ENCODE measurements at regions not wholly inside any gene's neighbourhood (a gene's known extent, or its start where the extent isn't known, plus 50 kb on each side); places are given as distances from the start of the nearest gene placed in this dataset.
"Not testable (repeated sequence)": the region's sequence is repeated elsewhere in the genome, so short reads cannot be mapped to it uniquely, and the experiment has no call there.

DNA sequence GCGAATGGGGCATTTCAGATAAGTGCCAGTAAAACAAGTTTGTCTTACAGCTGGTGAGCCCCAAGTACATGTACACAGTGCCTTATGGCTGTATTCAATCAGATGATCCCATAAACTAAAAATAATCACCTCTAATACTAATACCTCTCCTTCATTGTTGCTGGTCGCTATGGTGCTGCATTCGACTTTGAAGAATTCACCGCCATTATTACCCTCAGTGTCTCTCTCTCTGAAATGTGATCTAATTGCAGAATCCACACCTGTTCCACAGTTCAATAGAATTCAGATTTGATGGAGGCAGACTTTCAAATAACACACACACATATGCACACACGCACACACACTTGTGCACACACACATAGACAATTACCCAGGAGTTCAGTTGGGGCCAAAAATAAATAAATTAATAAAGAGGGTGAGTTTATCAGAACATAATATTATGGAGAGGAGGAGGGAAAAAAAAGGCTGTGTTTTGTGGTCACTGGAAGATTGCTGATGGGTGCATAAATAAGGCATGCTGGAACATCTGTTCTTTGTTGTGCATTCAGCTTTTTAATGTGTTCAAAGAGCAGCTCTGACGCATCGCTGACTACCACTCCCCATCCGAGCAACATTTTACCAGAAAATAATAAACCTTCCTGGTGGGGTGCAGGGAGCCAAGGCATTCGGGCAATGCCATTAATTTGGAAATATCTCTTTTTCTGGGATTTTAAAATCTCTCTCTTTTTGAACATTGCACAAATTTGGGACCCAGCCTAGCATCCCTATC is 235.7 kb downstream of the SATB1 start:
- no peak for DNase-seq (ENCODE audit: low read depth in 2 of 2)

DNA sequence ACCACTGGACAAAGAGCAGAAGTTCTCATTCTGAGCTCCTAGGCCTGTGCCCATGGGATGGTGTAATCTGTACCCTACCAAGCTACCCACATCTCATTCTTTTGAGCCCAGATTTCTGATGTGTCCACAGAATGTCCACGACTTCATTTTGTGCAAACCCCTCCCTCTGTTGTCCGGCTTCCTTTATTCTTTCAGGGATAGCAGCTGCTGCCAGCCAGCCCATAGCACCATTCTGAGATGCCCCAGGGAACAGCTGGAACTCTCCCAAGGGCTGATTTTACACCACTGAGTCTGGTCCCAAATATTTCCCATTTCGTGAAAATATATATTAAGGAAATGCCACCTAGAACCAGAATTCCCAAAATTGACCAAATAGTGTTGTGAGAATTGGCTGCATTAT is 236.6 kb downstream of the SATB1 start:
- DNase-seq (ENCODE audit: low read depth in 2 of 2) = no peak

DNA sequence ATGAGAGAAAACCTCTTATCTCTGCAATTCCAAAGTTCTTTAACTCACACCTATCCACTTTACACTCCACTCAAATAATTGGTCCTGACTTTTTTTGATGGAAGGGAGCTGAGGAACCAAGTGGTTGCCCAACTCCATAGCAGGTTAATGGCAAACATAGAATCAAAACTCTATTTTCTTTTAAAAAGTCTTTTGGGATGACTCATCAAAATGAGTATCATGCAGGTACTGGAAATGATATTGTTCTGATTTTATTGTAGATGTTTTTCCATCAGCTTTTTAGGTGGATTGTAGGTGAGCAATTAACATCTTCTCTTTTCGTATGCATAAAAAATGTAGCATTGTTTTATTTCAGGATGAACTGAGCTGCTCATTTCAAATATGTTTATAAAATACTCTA is 239.5 kb downstream of the SATB1 start:
- no peak for DNase-seq (ENCODE audit: low read depth in 2 of 2)

DNA sequence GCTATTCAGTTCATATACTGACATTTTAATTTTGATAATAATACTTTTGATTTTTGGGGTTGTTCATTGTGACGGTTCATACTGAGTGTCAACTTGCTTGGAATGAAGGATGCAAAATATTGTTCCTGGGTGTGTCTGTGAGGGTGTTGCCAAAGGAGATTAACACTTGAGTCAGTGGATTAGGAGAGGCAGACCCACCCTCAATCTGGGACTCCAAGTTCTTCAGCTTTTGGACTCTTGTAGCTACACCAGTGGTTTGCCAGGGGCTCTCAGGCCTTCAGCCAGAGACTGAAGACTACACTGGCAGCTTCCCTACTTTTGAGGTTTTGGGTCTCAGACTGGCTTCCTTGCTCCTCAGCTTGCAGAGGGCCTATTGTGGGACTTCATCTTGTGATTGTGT is 242.2 kb downstream of the SATB1 start:
- not testable (repeated sequence) for DNase-seq (ENCODE audit: low read depth in 2 of 2)

DNA sequence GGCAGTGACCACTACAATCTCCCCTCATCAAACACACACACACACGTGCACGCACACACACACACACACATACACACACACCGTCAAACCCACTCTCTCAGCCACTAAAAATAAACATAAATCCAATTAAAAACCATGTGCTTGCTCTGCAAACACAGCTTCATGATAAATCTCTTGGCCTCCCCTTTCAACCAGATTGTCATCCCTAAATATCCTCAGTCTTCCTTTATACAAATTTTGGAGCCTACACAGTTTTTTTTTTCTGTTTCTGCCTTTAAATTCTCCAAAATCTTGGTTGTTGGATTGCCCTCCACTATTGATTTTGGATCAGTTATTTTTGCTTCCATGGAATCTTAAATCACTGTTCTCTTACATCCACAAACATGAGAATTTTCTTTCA is 245.6 kb downstream of the SATB1 start:
- no peak for DNase-seq (ENCODE audit: low read depth in 2 of 2)

DNA sequence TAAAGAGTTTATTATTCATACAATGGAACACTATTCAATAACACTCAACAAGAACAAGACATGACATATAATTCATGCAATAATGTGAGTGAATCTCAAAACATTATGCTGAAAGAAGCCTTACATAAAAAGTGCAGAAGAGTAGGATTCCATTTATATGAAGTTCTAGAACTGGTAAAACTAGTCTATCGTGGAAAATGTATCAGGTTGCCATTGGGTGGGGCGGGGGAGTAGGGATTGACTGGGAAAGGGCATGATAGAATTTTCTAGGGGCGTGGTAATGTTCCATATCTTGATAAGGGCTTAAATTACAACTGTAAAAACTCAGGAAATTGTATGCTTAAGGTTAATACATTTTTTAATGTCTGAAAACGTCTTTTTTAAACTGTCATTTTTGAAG is 247.9 kb downstream of the SATB1 start:
- no peak for DNase-seq (ENCODE audit: low read depth in 2 of 2)

DNA sequence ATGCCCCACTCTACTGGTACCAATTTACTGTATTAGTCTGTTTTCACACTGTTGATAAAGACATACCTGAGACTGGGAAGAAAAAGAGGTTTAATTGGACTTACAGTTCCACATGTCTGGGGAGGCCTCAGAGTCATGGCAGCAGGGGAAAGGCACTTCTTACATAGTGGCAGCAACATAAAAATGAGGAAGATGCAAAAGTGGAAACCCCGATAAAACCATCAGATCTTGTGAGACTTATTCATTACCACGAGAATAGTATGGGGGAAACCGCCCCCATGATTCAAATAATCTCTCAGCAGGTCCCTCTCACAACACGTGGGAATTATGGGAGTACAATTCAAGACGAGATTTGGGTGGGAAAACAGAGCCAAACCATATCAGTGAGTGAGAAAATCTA is 251.2 kb downstream of the SATB1 start:
- DNase-seq (ENCODE audit: low read depth in 2 of 2) = not testable (repeated sequence)

DNA sequence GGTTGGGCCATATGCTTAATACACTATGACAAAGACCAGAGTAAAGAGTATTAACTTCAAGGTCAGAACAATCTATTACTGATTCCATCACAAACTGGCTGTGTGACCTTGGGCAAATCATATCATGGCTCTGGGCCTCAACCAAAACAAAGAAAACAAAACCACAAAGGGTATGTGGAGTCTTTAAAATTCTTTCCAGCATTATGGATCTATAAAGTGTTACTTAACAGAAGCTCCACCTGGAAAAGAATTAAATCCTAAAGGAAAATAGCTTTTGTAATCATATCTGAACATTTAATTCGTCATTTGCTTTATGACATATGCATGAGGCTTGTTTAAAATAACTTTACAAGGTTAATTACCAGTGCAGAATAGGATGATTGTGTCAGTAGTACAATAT is 265.5 kb downstream of the SATB1 start:
- no peak for DNase-seq (ENCODE audit: low read depth in 2 of 2)

DNA sequence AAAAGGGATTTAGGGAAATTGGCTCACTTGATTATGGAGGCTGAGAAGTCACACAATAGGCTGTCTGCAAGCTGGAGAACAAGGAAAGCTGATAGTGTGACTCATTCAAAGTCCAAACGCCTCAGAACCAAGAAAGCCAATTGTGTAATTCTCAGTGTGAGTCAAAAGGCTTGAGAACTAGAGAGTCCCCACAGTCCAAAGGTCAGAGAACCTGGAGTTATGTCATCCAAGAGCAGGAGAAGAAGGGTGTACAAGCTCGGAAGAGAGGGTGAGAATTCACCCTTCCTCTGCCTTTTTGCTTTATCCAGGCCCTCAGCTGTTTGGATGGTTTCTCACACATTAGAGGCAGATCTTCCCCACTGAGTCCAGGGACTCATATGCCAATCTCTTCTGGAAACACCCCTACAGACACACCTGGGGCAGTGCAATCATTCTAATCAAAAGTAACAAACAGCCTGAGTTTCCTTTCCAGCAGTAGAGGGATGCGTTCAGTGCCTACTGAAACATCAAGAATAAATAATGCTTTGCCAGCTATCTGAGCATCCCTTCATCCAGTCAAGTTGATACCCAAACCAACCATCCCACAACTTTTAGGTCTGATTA is 271.5 kb downstream of the SATB1 start:
- no peak for DNase-seq (ENCODE audit: low read depth in 2 of 2)

DNA sequence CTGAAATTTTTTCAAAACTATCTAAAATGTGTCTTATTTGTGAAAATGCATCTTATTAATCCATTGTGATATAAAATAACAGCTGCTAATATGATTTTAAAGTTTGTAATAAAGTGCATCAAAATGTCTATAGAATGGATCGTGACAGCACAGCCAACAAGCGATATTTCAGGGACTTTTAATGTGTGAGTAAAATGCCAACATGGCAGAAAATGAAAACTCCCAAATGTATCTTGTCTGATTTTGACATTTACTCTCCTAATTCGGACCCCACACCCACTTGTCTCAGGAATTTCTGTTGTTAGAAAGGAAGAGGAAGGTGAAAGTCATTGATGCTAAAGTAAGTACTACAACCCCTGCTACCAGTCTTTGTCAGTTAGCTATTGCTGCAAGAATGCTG is 273.9 kb downstream of the SATB1 start:
- no peak for DNase-seq (ENCODE audit: low read depth in 2 of 2)

DNA sequence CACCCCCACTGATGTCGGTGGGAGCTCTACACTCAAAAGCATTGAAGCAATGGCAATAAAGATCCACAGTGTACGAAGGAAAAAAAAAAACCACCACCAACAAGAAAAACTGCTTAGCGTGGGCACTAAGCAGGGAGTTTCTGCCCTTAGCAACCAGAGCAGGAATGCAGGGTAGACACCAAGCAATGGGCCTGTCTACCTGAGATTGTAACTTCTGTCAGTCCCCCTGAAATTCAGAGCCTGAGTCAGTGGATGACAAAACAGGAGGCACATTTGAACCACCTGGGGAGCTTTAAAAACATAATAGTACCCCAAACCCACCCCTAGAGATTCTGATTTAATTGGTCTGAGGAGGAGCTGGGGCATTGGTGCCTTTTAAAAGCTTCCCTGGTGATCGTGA is 275.2 kb downstream of the SATB1 start:
- no peak for DNase-seq (ENCODE audit: low read depth in 2 of 2)

DNA sequence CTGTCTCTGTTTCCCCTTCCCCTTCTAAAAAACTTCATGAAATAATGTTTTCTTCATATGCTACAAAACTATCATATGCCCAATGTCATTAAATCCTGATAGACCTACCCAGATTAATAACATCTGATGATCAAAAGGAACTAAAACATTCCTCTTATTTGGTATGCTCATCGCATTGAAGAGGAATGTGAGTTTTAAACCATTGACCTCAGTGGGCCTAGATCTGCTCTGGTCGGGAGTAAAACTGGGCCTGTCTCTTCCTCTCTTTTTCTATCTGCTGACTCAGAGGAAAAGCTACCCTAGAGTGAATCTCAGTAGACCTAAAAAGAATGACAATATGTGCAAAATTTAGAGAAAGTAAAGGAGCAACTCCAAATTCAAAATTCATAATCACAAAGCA is 275.8 kb downstream of the SATB1 start:
- DNase-seq (ENCODE audit: low read depth in 2 of 2) = no peak

DNA sequence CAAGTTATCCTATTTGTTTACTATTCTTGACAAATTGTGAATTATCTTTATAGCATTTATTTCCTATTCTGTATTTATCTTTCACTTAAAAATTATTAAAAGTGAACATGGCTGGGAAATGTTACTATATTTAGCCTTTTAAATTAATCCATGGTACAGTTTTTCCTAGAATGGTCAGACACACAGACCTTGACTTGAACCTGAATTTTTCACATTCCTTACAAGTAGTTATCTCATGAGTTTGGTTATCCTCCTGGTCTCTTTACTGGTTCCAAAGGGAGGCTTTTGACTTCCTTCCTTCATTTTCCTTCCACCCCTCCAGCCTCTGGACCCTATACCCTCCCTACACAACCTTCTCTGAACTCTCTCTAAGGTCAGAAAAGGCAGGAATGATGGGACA is 280.6 kb downstream of the SATB1 start:
- no peak for DNase-seq (ENCODE audit: low read depth in 2 of 2)

DNA sequence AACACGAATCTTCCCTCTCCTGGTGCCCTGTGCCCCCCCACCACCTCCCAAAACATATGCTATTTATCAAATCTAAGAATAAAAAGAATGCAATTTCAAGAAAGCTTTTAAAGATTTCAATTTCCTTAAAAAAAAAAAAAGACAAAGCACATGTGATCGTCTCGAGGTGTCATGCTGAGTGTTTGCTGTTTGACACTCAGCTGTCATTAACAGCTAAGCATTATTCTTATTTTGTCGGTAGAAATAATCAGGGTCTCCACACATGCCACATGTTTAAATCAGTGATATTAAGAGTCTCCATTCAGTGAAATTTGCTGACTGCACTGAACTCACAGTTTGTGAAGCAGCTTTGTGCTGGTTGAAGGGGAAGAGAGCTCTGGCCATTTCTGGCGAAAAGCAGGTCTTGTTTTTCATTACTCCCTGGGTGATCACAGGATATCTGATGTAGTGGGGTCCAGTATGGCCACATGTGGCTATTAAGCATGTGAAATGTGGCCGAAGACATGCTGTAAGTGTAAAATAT is 281.8 kb downstream of the SATB1 start:
- DNase-seq (ENCODE audit: low read depth in 2 of 2) = no peak

DNA sequence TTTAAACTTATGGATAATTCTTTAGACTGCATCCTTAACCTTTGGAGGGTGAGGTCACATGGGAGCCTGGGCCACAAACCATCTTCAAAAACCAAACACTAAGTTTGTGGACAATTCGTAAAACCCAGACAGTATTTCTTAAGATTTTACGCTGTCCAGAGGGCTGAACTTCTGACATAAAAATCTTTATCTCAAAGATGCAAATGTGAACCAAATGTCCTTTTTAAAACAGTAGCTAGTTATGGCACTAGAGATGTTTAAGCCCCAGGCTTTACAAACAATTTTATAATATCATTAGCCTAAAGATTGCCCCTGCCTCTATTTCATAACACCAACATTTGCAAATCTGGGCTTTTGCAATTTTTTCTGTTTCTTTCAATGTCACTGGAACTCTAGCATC is 287.2 kb downstream of the SATB1 start:
- no peak for DNase-seq (ENCODE audit: low read depth in 2 of 2)

DNA sequence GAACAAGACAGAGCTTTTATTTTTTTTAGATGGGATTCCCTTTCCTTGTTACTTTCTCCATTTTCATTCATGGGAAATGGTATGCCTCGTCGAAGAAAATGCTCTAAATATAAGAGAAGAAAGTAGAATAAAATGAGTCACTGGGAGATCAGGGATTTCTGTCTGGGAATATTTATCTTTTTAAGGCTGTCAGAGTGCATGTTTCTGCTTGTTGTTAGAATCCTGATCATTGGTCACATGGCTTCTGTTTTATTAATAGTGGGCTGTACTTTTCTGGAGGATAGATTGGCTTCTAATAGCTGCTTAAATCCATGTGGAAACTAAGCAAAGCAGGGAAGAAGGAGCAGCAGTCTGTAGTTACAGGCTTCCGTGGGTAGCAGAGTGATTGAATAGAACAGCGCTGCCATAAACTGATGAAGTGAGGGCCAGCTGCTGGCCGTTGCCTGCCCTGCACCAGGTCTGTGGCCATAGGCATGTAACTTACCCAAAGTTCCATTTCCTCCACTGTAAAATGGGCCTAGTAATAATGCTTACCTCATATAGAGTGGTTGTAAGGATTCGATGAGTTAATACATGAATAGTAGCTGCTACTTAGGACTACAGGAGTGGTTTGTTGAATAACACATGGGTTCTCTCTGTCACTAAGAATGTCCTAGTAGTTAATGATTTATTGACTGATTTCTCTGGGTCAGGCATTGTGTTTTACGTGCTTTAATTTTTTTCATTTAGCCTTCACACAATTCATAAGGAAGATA is 289.9 kb downstream of the SATB1 start:
- no peak for DNase-seq (ENCODE audit: low read depth in 2 of 2)

DNA sequence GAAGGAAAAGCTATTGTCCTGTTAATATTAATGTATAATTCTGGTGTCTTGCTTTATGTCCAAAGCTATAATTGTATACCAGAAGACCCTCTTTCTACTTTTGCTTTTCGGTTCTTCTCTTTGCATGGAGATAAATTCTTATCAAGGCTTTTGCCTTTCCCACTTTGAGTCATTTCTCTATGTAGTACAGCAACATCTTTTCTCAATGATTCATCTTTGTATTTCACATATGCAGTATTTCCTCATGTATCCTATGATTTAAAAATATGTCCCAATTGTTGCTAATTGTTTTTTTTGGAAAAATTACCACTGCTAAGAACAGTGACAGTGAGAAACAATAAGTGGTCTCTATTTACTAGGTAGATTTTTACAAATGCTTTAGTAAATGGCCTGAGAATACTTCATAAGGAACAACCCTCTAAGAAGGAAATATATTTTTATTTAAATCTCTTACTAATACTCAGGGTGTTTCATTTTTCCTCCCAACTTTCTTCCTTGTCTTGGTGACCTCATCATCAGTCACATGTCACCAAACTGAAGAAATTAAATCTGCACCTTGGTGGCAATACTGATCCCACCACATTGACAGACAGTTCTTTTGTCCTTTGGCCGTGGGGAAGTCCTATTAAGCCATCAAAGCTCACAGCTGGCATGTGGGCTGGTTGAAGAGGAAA is 290.6 kb downstream of the SATB1 start:
- DNase-seq (ENCODE audit: low read depth in 2 of 2) = no peak

DNA sequence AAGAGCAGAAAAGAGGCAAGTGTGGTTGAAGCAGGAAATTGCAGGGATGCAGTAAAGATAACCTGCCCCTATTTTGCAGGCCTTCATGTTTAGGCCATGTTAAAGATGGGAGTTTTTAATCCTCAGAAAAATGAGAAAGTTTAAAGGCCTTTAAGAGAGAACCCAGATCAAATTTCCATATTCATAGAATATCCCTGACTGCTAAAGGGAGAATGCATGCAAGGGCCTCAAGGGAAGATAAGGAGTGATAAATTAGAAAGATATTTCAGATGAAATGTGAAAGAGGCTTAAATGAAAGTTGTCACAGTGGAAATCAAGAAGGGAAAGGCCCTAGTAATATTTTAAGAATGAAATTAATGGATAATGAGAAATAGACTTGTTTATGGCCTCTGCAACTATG is 292.1 kb downstream of the SATB1 start:
- DNase-seq (ENCODE audit: low read depth in 2 of 2) = no peak

DNA sequence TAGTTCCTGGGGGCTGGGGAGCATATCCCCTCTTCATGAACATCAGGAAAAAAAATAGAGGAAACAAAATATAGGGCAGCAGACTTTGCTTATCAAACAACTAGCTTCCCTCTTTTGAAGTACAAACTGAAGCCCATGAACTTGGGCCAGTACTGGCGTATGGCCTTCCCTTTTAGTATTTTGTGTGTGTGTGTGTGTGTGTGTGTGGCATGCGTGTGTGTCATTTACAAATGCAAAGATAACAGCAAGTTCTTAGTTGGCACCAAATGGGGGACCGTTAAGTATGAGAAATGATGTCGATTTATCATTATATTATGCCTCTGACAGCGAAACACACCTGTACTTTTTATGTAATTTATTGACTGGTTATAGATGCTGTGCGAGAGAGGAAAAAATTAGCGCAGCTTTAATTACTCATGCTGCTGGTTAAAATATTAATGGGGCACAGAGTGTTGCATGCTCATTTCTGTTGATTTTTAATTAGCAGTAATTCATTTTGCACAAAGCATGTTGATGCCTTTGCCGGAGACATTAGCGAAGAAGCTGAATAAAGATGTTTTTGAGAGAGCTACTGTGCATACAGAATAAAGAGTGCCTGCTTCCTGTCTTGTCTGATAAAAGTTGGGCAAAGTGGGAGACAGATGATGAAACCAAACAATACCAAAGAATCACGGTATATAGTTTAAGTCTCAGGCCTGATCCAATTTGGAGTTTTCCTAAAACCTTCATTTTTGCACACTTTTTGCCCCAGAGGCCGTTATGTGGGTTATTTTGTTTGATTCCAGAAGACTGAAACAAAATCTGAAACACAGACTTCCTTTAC is 297.1 kb downstream of the SATB1 start:
- DNase-seq (ENCODE audit: low read depth in 2 of 2) = no peak

DNA sequence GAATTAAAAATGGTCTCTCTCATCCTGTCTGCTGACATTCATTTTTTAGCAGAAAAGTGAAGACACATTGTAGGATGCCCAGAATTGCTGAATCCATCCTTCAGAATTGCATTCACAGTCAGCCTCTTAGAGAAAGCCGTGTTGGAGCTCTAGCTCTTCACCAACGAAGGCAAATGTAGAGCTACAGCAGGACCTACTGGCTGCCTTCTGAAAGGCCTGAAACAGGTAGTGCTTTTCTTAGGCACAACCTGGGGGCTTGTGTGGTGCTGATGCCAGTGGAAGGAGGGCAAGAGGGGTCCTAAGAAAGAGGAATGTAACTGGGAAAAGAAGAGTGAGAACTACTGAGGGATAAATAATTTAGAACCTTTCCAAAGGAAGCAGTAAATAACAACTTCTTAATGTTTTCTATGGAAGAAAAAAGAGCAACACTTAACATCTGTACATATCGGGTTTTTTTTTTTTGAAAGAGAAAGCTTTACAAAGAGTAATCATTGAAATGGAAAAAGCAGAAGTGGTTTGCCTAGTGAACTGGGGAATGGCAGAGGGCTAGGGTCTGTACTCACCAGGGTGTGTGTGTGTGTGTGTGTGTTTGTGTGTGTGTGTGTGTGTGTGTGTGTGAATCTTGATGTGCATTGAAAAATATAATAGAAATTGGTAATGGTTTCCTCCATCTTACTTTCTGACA is 297.8 kb downstream of the SATB1 start:
- DNase-seq (ENCODE audit: low read depth in 2 of 2) = no peak

DNA sequence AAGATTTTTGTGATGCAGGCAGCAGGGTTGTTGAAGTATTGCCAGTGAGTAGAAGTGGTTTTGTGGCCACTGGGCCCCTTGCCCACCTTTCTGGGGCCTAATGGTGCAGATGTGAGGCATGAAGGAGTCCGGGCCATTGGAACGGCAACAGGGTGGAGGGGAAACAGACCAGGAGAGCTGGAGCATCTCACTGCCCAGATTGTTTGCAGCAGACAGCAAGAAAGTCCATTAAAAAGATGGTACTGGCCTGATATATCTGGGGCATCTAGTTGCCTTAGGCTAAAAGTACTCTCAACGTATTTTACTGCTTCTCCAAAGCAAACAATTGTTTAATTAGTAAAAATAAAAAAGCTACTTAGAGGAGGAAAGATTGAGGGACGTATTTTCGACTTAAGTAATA is 298.4 kb downstream of the SATB1 start:
- DNase-seq (ENCODE audit: low read depth in 2 of 2) = no peak
